Nucleus accumbens (tissue), 56 donors: ENCODE measurements at regions not wholly inside any gene's neighbourhood (a gene's known extent, or its start where the extent isn't known, plus 50 kb on each side); places are given as distances from the start of the nearest gene placed in this dataset.

Experiments
- DNase-seq, 56 donors: peaks; one replicate each; lab custom pipeline; 2025; lab: John Stamatoyannopoulos, UW

DNA sequence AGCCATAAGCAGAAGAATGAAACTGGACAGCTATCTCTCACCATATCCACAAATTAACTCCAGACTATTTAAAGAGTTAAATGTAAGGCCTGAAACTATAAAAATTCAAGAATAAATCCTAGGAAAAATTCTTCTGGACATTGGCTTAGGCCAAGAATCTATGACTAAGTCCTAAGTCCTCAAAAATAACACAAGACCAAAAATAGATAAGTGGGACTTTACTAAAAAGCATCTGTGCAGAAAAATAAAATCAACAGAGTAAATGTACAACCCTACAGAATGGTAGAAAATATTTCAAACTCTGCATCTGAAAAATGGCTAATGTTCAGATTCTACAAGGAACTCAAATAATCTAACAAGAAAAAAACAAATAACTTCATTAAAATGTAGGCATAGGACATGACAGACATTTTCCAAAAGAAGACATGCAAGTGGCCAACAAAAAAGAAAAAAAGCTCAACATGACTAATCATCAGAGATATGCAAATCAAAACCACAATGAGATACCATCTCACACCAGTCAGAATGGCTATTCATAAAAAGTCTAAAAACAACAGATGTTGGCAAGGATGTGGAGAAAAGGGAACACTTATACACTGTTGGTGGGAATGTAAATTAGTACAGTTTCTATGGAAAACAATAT lies 61.0 kb upstream of the PPFIA2 start:
- no peak for DNase-seq

DNA sequence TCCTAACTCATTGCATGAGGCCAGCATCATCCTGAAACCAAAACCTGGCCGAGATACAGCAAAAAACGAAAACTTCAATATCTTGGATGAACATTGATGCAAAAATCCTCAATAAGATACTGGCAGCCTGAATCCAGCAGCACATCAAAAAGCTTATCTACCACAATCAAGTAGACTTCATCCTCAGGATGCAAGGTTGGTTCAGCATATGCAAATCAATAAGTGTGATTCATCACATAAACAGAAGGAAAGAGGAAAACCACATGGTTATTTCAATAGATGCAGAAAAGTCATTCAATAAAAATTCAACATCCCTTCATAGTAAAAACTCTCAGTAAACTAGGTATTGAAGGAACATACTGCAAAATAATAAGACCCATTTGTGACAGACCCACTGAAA lies 56.5 kb upstream of the PPFIA2 start:
- DNase-seq = no peak

DNA sequence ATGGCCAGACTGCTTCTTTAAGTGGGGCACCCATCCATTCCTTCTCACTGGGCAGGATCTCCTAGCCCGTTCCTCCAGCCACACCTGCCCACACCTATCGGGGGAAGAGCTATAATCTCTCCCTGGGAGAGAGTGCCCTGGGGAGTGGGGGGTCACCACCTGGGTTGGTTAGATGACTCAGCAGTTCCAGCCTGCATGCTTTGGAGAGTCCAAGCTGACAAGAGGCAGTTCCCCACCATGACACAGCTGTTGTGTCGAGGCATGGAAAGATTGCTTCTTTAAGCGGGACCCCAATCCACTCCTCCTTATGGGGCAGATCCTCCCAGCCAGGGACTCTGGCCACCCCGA lies 52.6 kb upstream of the PPFIA2 start:
- no peak for DNase-seq

DNA sequence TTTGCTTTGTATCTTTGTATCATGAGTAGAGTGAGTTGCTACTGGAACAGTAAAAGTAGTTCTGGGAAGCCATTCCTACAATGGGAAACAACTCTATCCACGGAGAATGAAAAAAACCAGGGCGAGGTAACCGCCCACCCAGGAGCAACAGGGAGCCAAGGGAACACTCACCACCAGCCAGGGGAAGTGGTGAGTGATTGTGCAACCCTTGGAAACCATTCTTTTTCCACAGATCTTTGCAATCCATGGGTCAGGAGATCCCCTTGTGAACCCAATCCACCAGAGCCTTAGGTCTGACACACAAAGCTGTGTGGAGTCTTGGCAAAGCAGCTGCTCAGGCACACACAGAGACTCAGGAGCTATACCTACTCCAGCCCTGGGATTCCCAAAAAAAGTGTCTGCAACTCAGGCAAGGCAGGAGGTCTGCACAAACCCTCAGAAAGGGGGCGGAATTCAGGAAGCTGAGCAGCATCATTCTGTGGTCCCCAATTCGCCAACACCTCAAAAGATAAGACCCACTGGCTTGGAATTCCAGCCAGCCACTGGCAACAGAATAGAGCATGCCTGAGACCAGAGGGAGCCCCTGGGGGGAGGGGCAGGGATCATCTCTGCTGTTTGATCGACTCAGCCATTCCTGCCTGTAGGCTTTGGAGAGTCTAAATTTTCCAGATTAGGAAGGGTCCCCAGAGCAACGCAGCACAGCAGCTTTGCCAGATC lies 52.1 kb upstream of the PPFIA2 start:
- DNase-seq = no peak

DNA sequence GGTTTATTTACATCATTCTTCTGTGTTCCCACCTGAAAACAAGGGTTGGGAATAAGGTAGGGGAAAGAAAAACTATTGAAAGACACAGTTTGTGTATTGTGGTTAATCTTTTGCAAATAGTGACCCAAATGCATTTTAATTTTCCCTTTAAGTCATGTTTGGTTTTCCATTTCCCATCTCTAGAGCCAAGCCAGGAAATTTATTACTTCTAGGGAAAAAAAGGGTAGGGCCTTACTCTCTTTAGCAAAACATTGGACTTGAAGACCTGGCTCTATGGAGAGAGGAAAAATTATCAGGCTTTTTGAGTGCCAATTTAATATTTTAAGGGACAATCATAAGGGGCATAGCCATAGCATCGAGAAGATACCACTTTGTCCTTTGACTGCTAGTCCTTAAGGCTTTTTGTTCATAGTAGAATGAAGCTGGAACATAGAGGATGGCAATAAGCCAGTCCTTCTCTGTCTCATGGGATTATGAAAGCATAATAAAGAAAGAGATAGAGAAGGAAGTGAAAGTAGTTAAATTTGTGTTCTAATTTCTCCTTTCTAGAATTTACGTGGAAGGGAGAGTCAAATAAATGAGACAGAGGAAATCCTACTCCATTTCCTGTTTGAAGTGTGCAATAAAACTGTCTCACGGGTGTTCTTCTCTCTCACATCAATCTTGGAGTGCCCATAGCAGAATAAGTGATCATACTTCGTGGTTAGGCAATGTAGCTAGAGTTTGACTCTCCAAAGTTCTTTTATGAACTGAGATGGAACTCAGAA lies 50.9 kb upstream of the PPFIA2 start:
- no peak for DNase-seq

DNA sequence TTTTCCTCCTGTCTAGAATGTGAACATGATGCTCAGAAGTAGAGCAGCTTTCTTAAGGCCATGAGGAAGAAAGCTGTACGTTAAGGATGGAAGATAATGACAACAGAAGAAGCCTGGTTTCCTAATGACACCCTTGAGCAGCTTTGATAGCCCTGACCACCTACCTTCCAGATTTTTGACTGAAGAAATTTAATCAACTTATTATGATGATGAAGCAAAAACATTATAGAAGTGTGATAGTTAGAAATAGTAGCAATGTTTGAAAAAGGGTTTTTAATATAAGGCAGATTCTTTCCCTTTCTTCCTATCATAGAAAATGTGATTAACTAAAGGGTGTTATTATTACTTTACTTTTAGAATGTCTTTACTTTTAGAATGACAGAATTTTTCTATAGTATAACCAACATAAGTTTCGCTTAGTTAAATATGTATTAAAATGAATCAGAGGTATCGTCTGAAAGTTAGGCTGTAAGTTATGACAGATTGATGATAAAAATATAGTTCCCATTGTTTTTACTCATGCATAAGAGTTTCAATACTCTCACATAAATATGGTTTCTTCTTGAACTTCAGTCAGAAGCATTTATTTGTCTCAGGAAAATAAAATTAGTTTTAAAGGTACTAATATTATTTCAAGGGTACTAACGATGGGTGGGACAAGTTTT lies 50.1 kb upstream of the PPFIA2 start:
- no peak for DNase-seq
